Spleen (tissue), 11 donors: ENCODE measurements at regions not wholly inside any gene's neighbourhood (a gene's known extent, or its start where the extent isn't known, plus 50 kb on each side); places are given as distances from the start of the nearest gene placed in this dataset.

Experiments
- DNase-seq: peaks from one replicate; pipeline ENCODE4 v3.0.0-alpha.2; 2020
- H3K27ac ChIP-seq, 8 donors: fragments of 200-600 bp; sonication (generic) in 7 of 8; 1 replicate in 4 of 8; 2 replicates in 4 of 8; pipeline versions ENCODE4 v1.5.0 to v1.8.0; 2016 to 2021; ENCODE audit warnings: inconsistent platforms in 4 of 8, mild to moderate bottlenecking in 4 of 8, moderate library complexity in 1 of 8
- H3K27me3 ChIP-seq, 7 donors: fragments of 200-600 bp; sonication (generic) in 6 of 7; replicated peaks in 1 of 7; 1 replicate in 4 of 7; 2 replicates in 3 of 7; pipeline versions ENCODE4 v1.5.0 to v1.8.0; 2016 to 2021; ENCODE audit warnings: inconsistent platforms in 3 of 7, mild to moderate bottlenecking in 1 of 7
- H3K36me3 ChIP-seq, 6 donors: fragments of 200-600 bp; sonication (generic) in 5 of 6; 1 replicate in 4 of 6; 2 replicates in 2 of 6; pipeline versions ENCODE4 v1.5.0 to v1.8.0; 2016 to 2021; ENCODE audit warnings: inconsistent platforms in 2 of 6
- H3K4me1 ChIP-seq, 6 donors: fragments of 200-600 bp; sonication (generic) in 5 of 6; 1 replicate in 3 of 6; 2 replicates in 3 of 6; pipeline versions ENCODE4 v1.5.0 to v1.8.0; 2016 to 2021; ENCODE audit warnings: inconsistent platforms in 3 of 6
- H3K4me3 ChIP-seq, 8 donors: fragments of 200-600 bp; sonication (generic) in 7 of 8; 1 replicate in 4 of 8; 2 replicates in 4 of 8; pipeline versions ENCODE4 v1.5.0 to v1.8.0; 2016 to 2021; ENCODE audit warnings: inconsistent platforms in 4 of 8, mild to moderate bottlenecking in 4 of 8, moderate library complexity in 2 of 8
- H3K9me3 ChIP-seq, 8 donors: fragments of 200-600 bp; sonication (generic) in 7 of 8; 1 replicate in 4 of 8; 2 replicates in 4 of 8; pipeline versions ENCODE4 v1.5.0 to v1.8.0; 2016 to 2021; ENCODE audit warnings: inconsistent platforms in 4 of 8
- POLR2A ChIP-seq, 3 donors: fragments of 450-650 bp; IDR thresholded peaks; one replicate each; pipeline ENCODE4 v1.5.1; 2017; ENCODE audit warnings: antibody characterized with exemption in 3 of 3, mild to moderate bottlenecking in 1 of 3
- POLR2AphosphoS5 ChIP-seq, 3 donors: sonication (generic); formaldehyde crosslinking; IDR thresholded peaks; one replicate each; pipeline ENCODE4 v1.5.1; 2017; ENCODE audit warnings: antibody characterized with exemption in 3 of 3
- WGBS, 5 donors: extraction: QIAGEN DNeasy Blood & Tissue Kit in 3 of 5; methylation state at CpG; one replicate each; pipeline versions ENCODE4 v1.1.5 to v1.1.7; 2013 to 2018; 5-methylcytosine and 5-hydroxymethylcytosine counted together
- intact Hi-C: fragments of 100-400 bp; cut with DNase I; formaldehyde crosslinking; loops from one replicate; pipeline ENCODE4 v1.15.0; 2023; ENCODE audit warnings: low total_unique reads
- TF ChIP-seq, protein P1 (sequence below), 11 experiments: fragments of 200-600 bp in 7 of 11; fragments of 450-650 bp in 4 of 11; sonication (generic) in 4 of 11; IDR thresholded peaks in 8 of 11; conservative IDR thresholded peaks in 3 of 11; 1 replicate in 7 of 11; 2 replicates in 4 of 11; pipeline versions ENCODE4 v1.4.0 to v1.8.0; 2016 to 2021; ENCODE audit warnings: antibody characterized with exemption in 11 of 11, inconsistent platforms in 4 of 11, mild to moderate bottlenecking in 1 of 11
- donor health status: healthy with polysubstance abuse.
- donor health status: DM: no; HTN: no; CAD: no; lungs with moderate emphysema.
- donor health status: DM: no; HTN: no; CAD: no.
- donor health status: Bipolar disorder and iron deficiency.
- donor health status: healthy.
- donor health status: DM: no; HTN: no; CAD: no.
- donor health status: DM: yes; HTN: yes; CAD: no.

DNA sequence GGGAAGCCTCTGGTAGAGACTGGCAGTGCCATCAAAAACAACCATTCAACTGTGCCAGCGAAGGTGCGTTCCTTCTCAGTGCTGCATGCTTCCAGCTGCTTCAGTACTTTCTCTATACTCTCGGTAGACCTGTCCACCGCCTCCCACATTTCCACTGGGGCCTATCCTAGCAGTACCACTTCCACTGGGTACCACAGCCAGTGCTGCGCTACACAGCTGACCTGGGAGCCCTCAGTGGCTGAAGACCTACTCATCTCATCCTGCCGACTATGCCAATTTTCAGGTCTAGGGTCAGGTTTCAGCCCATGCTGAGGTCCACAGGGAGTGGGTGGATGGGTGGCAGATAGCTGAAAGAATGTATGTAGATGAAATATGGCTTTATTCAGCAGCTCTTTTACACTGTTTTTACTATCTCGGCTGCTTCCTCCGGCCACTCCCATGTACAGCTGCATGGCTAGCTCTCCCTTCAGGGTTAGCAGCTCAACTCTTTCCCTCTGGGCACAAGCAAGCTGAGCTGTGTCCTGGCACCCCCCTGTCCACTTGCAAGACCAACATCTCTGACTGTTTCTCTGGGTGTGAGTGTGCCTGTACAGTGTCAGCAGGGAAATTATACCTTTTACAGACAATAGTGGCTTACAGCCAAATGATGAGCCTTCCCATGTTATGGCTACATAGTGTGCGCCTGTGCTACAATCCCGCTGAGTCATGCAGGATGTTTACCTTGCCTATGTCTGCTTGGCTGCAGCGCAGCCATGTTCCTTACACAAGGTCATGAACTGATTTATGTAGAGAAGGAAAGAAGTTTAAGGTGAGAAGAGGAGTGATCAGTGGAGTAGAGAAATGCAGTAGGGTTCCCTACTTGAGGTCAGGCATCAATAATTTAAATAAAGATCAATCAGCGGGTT is 125.7 kb upstream of the DDHD1 start:
- no peak overlapping the region for H3K4me3 ChIP-seq
- H3K36me3 ChIP-seq: no peaks in the 10 kb centered on the region
- no peak for DNase-seq
- TF ChIP-seq POLR2A (IDR thresholded peaks at IDR 0.05): no peak
- TF ChIP-seq, protein P1, sequence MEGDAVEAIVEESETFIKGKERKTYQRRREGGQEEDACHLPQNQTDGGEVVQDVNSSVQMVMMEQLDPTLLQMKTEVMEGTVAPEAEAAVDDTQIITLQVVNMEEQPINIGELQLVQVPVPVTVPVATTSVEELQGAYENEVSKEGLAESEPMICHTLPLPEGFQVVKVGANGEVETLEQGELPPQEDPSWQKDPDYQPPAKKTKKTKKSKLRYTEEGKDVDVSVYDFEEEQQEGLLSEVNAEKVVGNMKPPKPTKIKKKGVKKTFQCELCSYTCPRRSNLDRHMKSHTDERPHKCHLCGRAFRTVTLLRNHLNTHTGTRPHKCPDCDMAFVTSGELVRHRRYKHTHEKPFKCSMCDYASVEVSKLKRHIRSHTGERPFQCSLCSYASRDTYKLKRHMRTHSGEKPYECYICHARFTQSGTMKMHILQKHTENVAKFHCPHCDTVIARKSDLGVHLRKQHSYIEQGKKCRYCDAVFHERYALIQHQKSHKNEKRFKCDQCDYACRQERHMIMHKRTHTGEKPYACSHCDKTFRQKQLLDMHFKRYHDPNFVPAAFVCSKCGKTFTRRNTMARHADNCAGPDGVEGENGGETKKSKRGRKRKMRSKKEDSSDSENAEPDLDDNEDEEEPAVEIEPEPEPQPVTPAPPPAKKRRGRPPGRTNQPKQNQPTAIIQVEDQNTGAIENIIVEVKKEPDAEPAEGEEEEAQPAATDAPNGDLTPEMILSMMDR (IDR thresholded peaks at IDR 0.05 in 8 of 11, conservative IDR thresholded peaks at IDR 0.05 in 3 of 11): no peak
- no peak for TF ChIP-seq POLR2AphosphoS5 (IDR thresholded peaks at IDR 0.05)
- H3K9me3 ChIP-seq: peaks cover 0 to 42% (median 22%) of the 10 kb centered on the region in 8 donors
- no peaks in the 10 kb centered on the region for H3K4me1 ChIP-seq
- H3K27me3 ChIP-seq: no peaks in the 10 kb centered on the region
- no peak overlapping the region for H3K27ac ChIP-seq
- intact Hi-C loops: no loop called here
- 79 to 92% (median 86%) methylated on average over 12 of the region's 12 CpGs for WGBS, 5 donors

DNA sequence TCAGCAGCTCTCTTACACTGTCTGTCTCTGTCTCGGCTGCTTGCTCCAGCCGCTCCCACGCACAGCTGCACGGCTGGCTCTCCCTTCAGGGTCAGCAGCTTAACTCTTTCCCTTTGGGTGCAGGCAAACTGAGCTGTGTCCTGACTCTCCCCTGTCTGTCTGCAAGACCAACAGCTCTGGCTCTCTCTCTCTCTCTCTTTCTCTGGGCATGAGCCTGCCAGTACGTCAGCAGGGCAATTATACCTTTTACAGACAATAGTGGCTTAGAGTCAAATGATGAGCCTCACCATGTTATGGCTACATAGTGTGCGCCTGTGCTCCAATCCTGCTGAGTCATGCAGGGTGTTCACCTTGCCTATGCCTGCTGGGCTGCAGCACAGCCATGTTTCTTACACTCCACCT is 120.5 kb upstream of the DDHD1 start:
- TF ChIP-seq, protein P1 (IDR thresholded peaks at IDR 0.05 in 8 of 11, conservative IDR thresholded peaks at IDR 0.05 in 3 of 11): no peak
- TF ChIP-seq POLR2AphosphoS5 (IDR thresholded peaks at IDR 0.05): peak in 1 of 3 donors; percentile 24
- Histone ChIP-seq H3K27ac (no peak overlapping the region), H3K4me3 (no peak overlapping the region), H3K27me3 (no peaks in the 10 kb centered on the region), H3K4me1 (no peaks in the 10 kb centered on the region), H3K9me3 (peaks cover 0 to 17% (median 0%) of the 10 kb centered on the region in 8 donors), H3K36me3 (no peaks in the 10 kb centered on the region)
- intact Hi-C loops: no loop called here
- 67 to 91% (median 73%) methylated on average over 6 of the region's 6 CpGs for WGBS, 5 donors
- peak; percentile 43 for DNase-seq

DNA sequence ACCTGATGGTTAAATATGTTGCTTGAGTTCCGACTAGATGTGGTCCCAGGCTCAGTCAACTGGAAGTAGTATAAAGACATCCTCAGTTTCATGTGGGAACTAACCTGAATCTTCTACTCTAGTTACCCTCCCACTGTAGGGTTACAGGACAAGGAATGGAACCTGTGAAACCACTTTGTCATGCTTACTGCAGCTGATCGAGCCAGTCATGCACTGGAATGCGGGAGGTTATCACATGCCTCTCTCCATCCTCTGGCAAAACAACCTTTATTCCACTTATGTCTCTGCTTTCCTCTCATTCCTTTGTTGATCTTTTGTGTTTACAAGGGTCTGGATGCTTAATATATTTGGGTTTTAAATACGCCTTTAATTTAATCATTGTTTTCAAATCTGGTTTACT is 111.9 kb upstream of the DDHD1 start:
- DNase-seq: no peak
- WGBS, 5 donors: 90 to 95% (median 90%) methylated on average over 4 of the region's 4 CpGs
- no peaks in the 10 kb centered on the region for H3K4me1 ChIP-seq
- no peak overlapping the region for H3K4me3 ChIP-seq
- intact Hi-C loops: no loop called here
- H3K36me3 ChIP-seq: no peaks in the 10 kb centered on the region
- TF ChIP-seq, protein P1 (IDR thresholded peaks at IDR 0.05 in 8 of 11, conservative IDR thresholded peaks at IDR 0.05 in 3 of 11): no peak
- no peak for TF ChIP-seq POLR2A (IDR thresholded peaks at IDR 0.05)
- TF ChIP-seq POLR2AphosphoS5 (IDR thresholded peaks at IDR 0.05): no peak
- H3K27ac ChIP-seq: no peak overlapping the region
- H3K9me3 ChIP-seq: peaks cover 0 to 12% (median 5%) of the 10 kb centered on the region in 8 donors
- no peaks in the 10 kb centered on the region for H3K27me3 ChIP-seq

DNA sequence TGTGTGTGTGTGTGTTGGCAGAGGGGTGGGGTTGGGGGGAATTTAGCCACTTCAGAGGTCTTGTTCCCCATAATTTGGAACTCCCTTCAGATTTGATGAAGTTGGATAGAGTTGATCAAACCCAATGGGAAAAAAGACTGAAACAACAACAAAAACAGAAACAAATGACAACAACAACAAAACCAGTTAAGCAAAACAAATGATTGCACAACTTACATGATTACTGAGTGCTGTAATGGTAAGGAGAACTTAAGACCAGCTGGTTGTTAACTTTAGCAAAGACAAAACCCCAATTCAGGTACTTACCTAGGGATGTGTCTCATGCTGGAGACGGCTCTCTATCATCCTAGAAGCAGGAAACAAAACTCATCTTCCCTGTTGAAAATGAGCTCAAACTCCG is 107.8 kb upstream of the DDHD1 start:
- Histone ChIP-seq H3K4me1 (no peaks in the 10 kb centered on the region), H3K27me3 (no peaks in the 10 kb centered on the region), H3K27ac (no peak overlapping the region), H3K9me3 (peaks cover under 1 to 21% (median 14%) of the 10 kb centered on the region in 8 donors), H3K4me3 (no peak overlapping the region), H3K36me3 (no peaks in the 10 kb centered on the region)
- no peak for TF ChIP-seq POLR2A (IDR thresholded peaks at IDR 0.05)
- TF ChIP-seq, protein P1 (IDR thresholded peaks at IDR 0.05 in 8 of 11, conservative IDR thresholded peaks at IDR 0.05 in 3 of 11): no peak
- TF ChIP-seq POLR2AphosphoS5 (IDR thresholded peaks at IDR 0.05): no peak
- intact Hi-C loops: no loop called here
- 78 to 90% (median 84%) methylated on average over 2 of the region's 2 CpGs for WGBS, 5 donors
- no peak for DNase-seq
